GM23338 (cell line): ENCODE measurements at regions not wholly inside any gene's neighbourhood (a gene's known extent, or its start where the extent isn't known, plus 50 kb on each side); places are given as distances from the start of the nearest gene placed in this dataset.

Experiments used
- ATAC-seq: fragments of 200-7000 bp; cut with Tn5 transposase; 3 replicates; pipeline ENCODE4 v1.9.1; 2020
- DNase-seq: peaks from one replicate; pipeline ENCODE4 v3.0.0-alpha.2; 2015; ENCODE audit warnings: low spot score
- H2AFZ ChIP-seq: fragments of 200-600 bp; sonication (generic); 2 replicates; pipeline ENCODE4 v1.8.0; 2016; ENCODE audit warnings: antibody characterized with exemption, mild to moderate bottlenecking, moderate library complexity
- H3F3A ChIP-seq: fragments of 200-600 bp; sonication (generic); replicated peaks from 2 replicates; pipeline ENCODE4 v1.8.0; 2017; ENCODE audit warnings: antibody characterized with exemption, mixed run types, low read depth
- H3K27ac ChIP-seq: fragments of 200-600 bp; sonication (generic); 2 replicates; pipeline ENCODE4 v1.6.1; 2016; ENCODE audit warnings: low read depth
- H3K27me3 ChIP-seq: fragments of 200-600 bp; sonication (generic); 2 replicates; pipeline ENCODE4 v1.8.0; 2016; ENCODE audit warnings: mild to moderate bottlenecking, mixed run types, moderate library complexity; ENCODE audit not compliant: insufficient read depth
- H3K36me3 ChIP-seq: fragments of 200-600 bp; sonication (generic); 2 replicates; pipeline ENCODE4 v1.8.0; 2016; ENCODE audit warnings: mild to moderate bottlenecking; ENCODE audit not compliant: insufficient read depth
- H3K4me1 ChIP-seq: fragments of 200-600 bp; sonication (generic); 2 replicates; pipeline ENCODE4 v1.8.0; 2016; ENCODE audit warnings: mild to moderate bottlenecking, moderate library complexity; ENCODE audit not compliant: insufficient read depth
- H3K4me2 ChIP-seq: fragments of 200-600 bp; sonication (generic); 2 replicates; pipeline ENCODE4 v1.7.1; 2017; ENCODE audit warnings: mixed run types
- H3K4me3 ChIP-seq: fragments of 200-600 bp; sonication (generic); 2 replicates; pipeline ENCODE4 v1.6.1; 2016; ENCODE audit warnings: mixed run types
- H3K79me2 ChIP-seq: fragments of 200-600 bp; sonication (generic); replicated peaks from 2 replicates; pipeline ENCODE4 v1.8.0; 2017; ENCODE audit warnings: mild to moderate bottlenecking; ENCODE audit not compliant: insufficient read depth
- H3K9me2 ChIP-seq: fragments of 200-600 bp; sonication (generic); 2 replicates; pipeline ENCODE4 v1.8.0; 2017; ENCODE audit not compliant: insufficient read depth
- H4K20me1 ChIP-seq: fragments of 200-600 bp; sonication (generic); replicated peaks from 2 replicates; pipeline ENCODE4 v1.8.0; 2017; ENCODE audit warnings: mild to moderate bottlenecking; ENCODE audit not compliant: insufficient read depth
- H3K27ac Mint-ChIP-seq: 2 replicates; pipeline ENCODE4 v1.8.0; 2020; ENCODE audit warnings: inconsistent platforms, mild to moderate bottlenecking, moderate library complexity, mixed read lengths
- H3K27me3 Mint-ChIP-seq: 3 replicates; pipeline ENCODE4 v1.8.0; 2022; ENCODE audit warnings: low read depth, mild to moderate bottlenecking, moderate library complexity, mixed read lengths, inconsistent platforms; ENCODE audit not compliant: insufficient read depth, poor library complexity
- H3K36me3 Mint-ChIP-seq: 3 replicates; pipeline ENCODE4 v1.8.0; 2021; ENCODE audit warnings: low read depth, mild to moderate bottlenecking, inconsistent platforms, moderate library complexity, mixed read lengths
- H3K4me1 Mint-ChIP-seq: 3 replicates; pipeline ENCODE4 v1.8.0; 2020; ENCODE audit warnings: mild to moderate bottlenecking, inconsistent platforms, mixed read lengths
- H3K4me3 Mint-ChIP-seq: 3 replicates; pipeline ENCODE4 v1.8.0; 2021; ENCODE audit warnings: moderate library complexity, mild to moderate bottlenecking, inconsistent platforms, mixed read lengths
- H3K9me3 Mint-ChIP-seq: 3 replicates; pipeline ENCODE4 v1.8.0; 2020; ENCODE audit warnings: moderate library complexity, mild to moderate bottlenecking, inconsistent platforms, mixed read lengths
- CREB1 ChIP-seq: fragments of 250-450 bp; sonication (Bioruptor Pico); IDR thresholded peaks from 2 replicates; pipeline ENCODE4 v1.5.0; 2020; ENCODE audit warnings: low read depth, mild to moderate bottlenecking, moderate library complexity
- CTCF ChIP-seq, 2 experiments: fragments of 200-600 bp in 1 of 2; sonication (generic) in 1 of 2; conservative IDR thresholded peaks; 2 replicates each; pipeline versions ENCODE4 v1.5.1 to v1.6.1; 2016 to 2017; ENCODE audit warnings: antibody characterized with exemption in 2 of 2, low read depth in 2 of 2, mild to moderate bottlenecking in 2 of 2, moderate library complexity in 1 of 2
- ETS1 ChIP-seq: IDR thresholded peaks from 2 replicates; pipeline ENCODE4 v1.6.1; 2016; ENCODE audit warnings: antibody characterized with exemption
- EZH2 ChIP-seq: fragments of 200-600 bp; sonication (generic); IDR thresholded peaks from one replicate; pipeline ENCODE4 v1.8.0; 2017; ENCODE audit warnings: antibody characterized with exemption, mild to moderate bottlenecking, low read depth; ENCODE audit not compliant: unreplicated experiment
- EZH2phosphoT487 ChIP-seq: fragments of 200-600 bp; sonication (generic); IDR thresholded peaks from one replicate; pipeline ENCODE4 v1.8.1; 2018; ENCODE audit warnings: antibody characterized with exemption; ENCODE audit not compliant: unreplicated experiment
- JUNB ChIP-seq: IDR thresholded peaks from one replicate; pipeline ENCODE4 v1.6.1; 2016; ENCODE audit warnings: antibody characterized with exemption; ENCODE audit not compliant: unreplicated experiment
- NANOG ChIP-seq: IDR thresholded peaks from 2 replicates; pipeline ENCODE4 v1.6.1; 2016; ENCODE audit warnings: antibody characterized with exemption, borderline replicate concordance
- POLR2AphosphoS5 ChIP-seq: IDR thresholded peaks from 2 replicates; pipeline ENCODE4 v1.6.1; 2016; ENCODE audit warnings: antibody characterized with exemption, low read depth
- REST ChIP-seq: IDR thresholded peaks from one replicate; pipeline ENCODE4 v1.6.1; 2018; ENCODE audit warnings: antibody characterized with exemption; ENCODE audit not compliant: unreplicated experiment
- STAT1 ChIP-seq: IDR thresholded peaks from one replicate; pipeline ENCODE4 v1.6.1; 2016; ENCODE audit warnings: antibody characterized with exemption; ENCODE audit not compliant: unreplicated experiment
- ZNF114 ChIP-seq: fragments of 250-450 bp; sonication (Bioruptor Pico); IDR thresholded peaks from 2 replicates; pipeline ENCODE4 v1.5.0; 2020; ENCODE audit warnings: mild to moderate bottlenecking, moderate library complexity
- ZNF331 ChIP-seq: fragments of 250-450 bp; sonication (Bioruptor Pico); IDR thresholded peaks from 2 replicates; pipeline ENCODE4 v1.5.0; 2020; ENCODE audit warnings: low read depth, mild to moderate bottlenecking, moderate library complexity
- ZNF462 ChIP-seq: fragments of 250-450 bp; sonication (Bioruptor Pico); IDR thresholded peaks from 2 replicates; pipeline ENCODE4 v1.5.0; 2020; ENCODE audit warnings: mild to moderate bottlenecking, moderate library complexity

- Histone ChIP-seq H3K4me3 (no peak overlapping the region), H3K27me3 (no peaks in the 10 kb centered on the region), H3K4me2 (no peak overlapping the region), H2AFZ (no peak overlapping the region), H3K27ac (no peak overlapping the region), H3K36me3 (no peaks in the 10 kb centered on the region), H3K9me2 (no peaks in the 10 kb centered on the region; the same call in 1 of the 2 replicates), H3F3A (no peaks in the 10 kb centered on the region), H3K79me2 (no peaks in the 10 kb centered on the region), H4K20me1 (no peaks in the 10 kb centered on the region), H3K4me1 (peaks cover 5% of the 10 kb centered on the region; the same call in 1 of the 2 replicates)
- H3K27ac Mint-ChIP-seq, result no peak overlapping the region
- H3K4me1 Mint-ChIP-seq, result no peaks in the 10 kb centered on the region
- TF ChIP-seq ZNF114 (CRISPR knock-in tag) (no peak), EZH2phosphoT487 (no peak), CREB1 (CRISPR knock-in tag) (no peak), ETS1 (no peak), ZNF331 (no peak), CTCF (conservative IDR thresholded peaks at IDR 0.05; ENCODE audit: low read depth in 2 of 2) (no peak), STAT1 (no peak), JUNB (no peak), ZNF462 (CRISPR knock-in tag) (no peak), REST (no peak), EZH2 (no peak), POLR2AphosphoS5 (no peak), NANOG (no peak)
- DNase-seq (no peak), ATAC-seq (no peak)
- H3K36me3 Mint-ChIP-seq, result no peaks in the 10 kb centered on the region
- H3K4me3 Mint-ChIP-seq, result no peak overlapping the region
- H3K27me3 Mint-ChIP-seq, result no peaks in the 10 kb centered on the region
- H3K9me3 Mint-ChIP-seq, result no peaks in the 10 kb centered on the region
Measured at GRCh38 chr1:68675336-68675735, 178.5 kb upstream of the DEPDC1 start.
